C4-2B (cell line): ENCODE measurements at regions not wholly inside any gene's neighbourhood (a gene's known extent, or its start where the extent isn't known, plus 50 kb on each side); places are given as distances from the start of the nearest gene placed in this dataset.
"Not testable (repeated sequence)": the region's sequence is repeated elsewhere in the genome, so short reads cannot be mapped to it uniquely, and the experiment has no call there.

Experiments used
- ZFX ChIP-seq: fragments of 450-650 bp; IDR thresholded peaks from 2 replicates; pipeline ENCODE4 v1.6.1; 2017
- TF ChIP-seq, protein P1 (sequence below): fragments of 450-650 bp; conservative IDR thresholded peaks from 2 replicates; pipeline ENCODE4 v1.5.1; 2017; ENCODE audit warnings: mild to moderate bottlenecking

DNA sequence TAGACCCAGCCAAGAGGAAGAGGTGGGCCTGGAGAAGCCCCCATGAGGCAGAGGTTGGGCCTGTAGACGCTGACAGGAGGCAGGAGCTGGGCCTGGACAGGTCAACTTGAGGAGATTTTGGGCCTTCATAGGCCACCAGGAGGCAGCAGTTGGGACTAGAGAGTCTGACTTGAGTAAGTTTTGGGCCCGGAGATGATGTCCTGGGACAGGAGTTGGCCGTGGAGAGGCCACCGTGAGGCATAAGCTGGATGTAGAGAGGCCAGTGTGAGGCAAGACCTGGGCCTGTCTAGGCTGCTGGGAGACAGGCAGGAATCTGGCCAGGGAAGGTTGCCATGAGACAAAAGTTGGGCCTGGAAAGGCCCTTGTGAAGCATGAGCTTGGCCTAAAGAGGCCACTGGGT is 312.6 kb downstream of the OR4F29 start:
- TF ChIP-seq, protein P1, sequence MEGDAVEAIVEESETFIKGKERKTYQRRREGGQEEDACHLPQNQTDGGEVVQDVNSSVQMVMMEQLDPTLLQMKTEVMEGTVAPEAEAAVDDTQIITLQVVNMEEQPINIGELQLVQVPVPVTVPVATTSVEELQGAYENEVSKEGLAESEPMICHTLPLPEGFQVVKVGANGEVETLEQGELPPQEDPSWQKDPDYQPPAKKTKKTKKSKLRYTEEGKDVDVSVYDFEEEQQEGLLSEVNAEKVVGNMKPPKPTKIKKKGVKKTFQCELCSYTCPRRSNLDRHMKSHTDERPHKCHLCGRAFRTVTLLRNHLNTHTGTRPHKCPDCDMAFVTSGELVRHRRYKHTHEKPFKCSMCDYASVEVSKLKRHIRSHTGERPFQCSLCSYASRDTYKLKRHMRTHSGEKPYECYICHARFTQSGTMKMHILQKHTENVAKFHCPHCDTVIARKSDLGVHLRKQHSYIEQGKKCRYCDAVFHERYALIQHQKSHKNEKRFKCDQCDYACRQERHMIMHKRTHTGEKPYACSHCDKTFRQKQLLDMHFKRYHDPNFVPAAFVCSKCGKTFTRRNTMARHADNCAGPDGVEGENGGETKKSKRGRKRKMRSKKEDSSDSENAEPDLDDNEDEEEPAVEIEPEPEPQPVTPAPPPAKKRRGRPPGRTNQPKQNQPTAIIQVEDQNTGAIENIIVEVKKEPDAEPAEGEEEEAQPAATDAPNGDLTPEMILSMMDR: not testable (repeated sequence)
- not testable (repeated sequence) for TF ChIP-seq ZFX
